ENCODE measurements at regions not wholly inside any gene's neighbourhood (a gene's known extent, or its start where the extent isn't known, plus 50 kb on each side); places are given as distances from the start of the nearest gene placed in this dataset.
"Not testable (repeated sequence)": the region's sequence is repeated elsewhere in the genome, so short reads cannot be mapped to it uniquely, and the experiment has no call there.

DNA sequence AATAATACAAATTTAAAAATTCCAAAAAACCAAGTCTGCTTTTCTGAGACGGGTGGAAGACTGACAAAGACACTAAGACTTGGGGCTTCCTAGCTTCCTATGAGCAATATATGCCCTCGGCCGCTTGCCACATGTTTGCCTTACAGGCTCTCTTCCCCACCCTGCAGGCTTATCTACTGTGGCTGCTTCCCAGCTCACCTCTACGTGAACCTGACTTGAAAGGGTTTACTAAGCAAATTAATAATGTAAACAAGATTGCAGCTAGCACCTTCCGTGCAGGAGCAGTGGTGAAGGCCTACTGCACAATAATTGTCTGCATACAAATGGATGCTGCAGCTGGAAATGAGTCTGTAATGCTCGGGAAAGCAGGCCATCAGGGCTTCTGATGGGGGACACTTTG is 152.9 kb upstream of the DAB1 start:
- H3K4me2 ChIP-seq (ENCODE audit: extremely low read depth, insufficient read depth, low read length): no peak overlapping the region
- no peaks in the 10 kb centered on the region for H3K36me3 ChIP-seq (ENCODE audit: control insufficient read depth, insufficient read depth, low read length)
- no peak overlapping the region for H3K9ac ChIP-seq (ENCODE audit: insufficient read depth, low read length)
- H4K20me1 ChIP-seq (ENCODE audit: control insufficient read depth, extremely low read depth, insufficient read depth, low read length): no peaks in the 10 kb centered on the region
- no peaks in the 10 kb centered on the region for H3K79me2 ChIP-seq (ENCODE audit: control insufficient read depth, insufficient read depth, low read length)
- TF ChIP-seq EZH2 (IDR thresholded peaks at IDR 0.05; ENCODE audit: low read length, missing control alignments): no peak
- TF ChIP-seq, protein P1, sequence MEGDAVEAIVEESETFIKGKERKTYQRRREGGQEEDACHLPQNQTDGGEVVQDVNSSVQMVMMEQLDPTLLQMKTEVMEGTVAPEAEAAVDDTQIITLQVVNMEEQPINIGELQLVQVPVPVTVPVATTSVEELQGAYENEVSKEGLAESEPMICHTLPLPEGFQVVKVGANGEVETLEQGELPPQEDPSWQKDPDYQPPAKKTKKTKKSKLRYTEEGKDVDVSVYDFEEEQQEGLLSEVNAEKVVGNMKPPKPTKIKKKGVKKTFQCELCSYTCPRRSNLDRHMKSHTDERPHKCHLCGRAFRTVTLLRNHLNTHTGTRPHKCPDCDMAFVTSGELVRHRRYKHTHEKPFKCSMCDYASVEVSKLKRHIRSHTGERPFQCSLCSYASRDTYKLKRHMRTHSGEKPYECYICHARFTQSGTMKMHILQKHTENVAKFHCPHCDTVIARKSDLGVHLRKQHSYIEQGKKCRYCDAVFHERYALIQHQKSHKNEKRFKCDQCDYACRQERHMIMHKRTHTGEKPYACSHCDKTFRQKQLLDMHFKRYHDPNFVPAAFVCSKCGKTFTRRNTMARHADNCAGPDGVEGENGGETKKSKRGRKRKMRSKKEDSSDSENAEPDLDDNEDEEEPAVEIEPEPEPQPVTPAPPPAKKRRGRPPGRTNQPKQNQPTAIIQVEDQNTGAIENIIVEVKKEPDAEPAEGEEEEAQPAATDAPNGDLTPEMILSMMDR (conservative IDR thresholded peaks at IDR 0.05 in 1 of 2, IDR thresholded peaks at IDR 0.05 in 1 of 2; ENCODE audit: low read depth in 1 of 2, low read length in 2 of 2): no peak
- no peak overlapping the region for H2AFZ ChIP-seq (ENCODE audit: low read length)
- no peaks in the 10 kb centered on the region for H3K9me3 ChIP-seq (ENCODE audit: control insufficient read depth, insufficient read depth, low read depth, low read length)
- H3K4me1 ChIP-seq (ENCODE audit: control insufficient read depth, extremely low read depth, insufficient read depth, low read length): no peaks in the 10 kb centered on the region
- no peak overlapping the region for H3K27ac ChIP-seq (ENCODE audit: insufficient read depth, low read length)
- no peak overlapping the region for H3K4me3 ChIP-seq (replicated peaks in 1 of 4; ENCODE audit: control extremely low read depth in 1 of 4, insufficient read depth in 1 of 4, low read depth in 3 of 4, low read length in 4 of 4)
- H3K27me3 ChIP-seq (ENCODE audit: control insufficient read depth, insufficient read depth, low read length): no peaks in the 10 kb centered on the region
- no peak for DNase-seq (ENCODE audit: low read depth in 2 of 2)

DNA sequence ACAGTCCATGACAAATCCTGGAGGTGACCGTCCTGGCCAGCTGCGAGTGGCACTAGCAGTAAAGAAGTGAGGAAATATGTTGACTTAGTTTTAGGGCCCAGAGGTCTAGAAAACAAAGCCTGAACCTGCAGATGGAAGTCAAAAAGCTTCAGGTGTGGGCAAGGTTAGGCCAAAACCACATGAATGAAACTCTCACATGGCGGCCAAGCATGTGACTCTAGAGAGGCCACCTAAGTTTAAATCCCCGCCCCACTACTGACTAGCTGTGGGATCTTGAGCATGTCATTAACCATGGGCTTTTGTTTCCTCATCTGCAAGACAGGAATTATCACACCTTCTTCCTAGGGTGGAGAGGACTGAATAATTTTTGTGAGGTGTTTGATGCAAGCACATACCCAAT is 148.2 kb upstream of the DAB1 start:
- no peak overlapping the region for H2AFZ ChIP-seq (ENCODE audit: low read length)

DNA sequence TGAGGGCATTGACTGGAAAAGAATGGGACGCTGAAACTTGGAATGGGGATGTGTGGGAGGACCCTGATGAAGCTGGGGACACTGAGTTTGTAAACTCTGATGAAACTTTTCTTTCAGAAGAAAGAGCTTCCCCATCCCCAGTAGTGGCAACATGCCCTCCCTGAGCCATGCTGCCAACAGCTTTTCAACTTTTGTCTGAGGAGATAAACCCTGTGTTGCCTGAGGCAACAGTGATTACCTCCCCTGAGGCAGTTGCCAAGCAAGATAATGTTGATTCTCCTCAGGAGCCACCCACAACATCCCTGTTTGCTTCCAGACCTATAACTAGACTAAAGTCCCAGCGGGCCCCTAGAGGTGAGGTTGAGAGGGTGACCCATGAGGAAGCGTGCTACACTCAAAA is 134.2 kb upstream of the DAB1 start:
- H3K4me2 ChIP-seq (ENCODE audit: extremely low read depth, insufficient read depth, low read length); H4K20me1 ChIP-seq (ENCODE audit: control insufficient read depth, extremely low read depth, insufficient read depth, low read length); H3K27me3 ChIP-seq (ENCODE audit: control insufficient read depth, insufficient read depth, low read length); DNase-seq (ENCODE audit: low read depth in 2 of 2); H3K79me2 ChIP-seq (ENCODE audit: control insufficient read depth, insufficient read depth, low read length); H3K4me3 ChIP-seq (replicated peaks in 1 of 4; ENCODE audit: control extremely low read depth in 1 of 4, insufficient read depth in 1 of 4, low read depth in 3 of 4, low read length in 4 of 4); H3K36me3 ChIP-seq (ENCODE audit: control insufficient read depth, insufficient read depth, low read length); H3K27ac ChIP-seq (ENCODE audit: insufficient read depth, low read length); H3K9ac ChIP-seq (ENCODE audit: insufficient read depth, low read length); H2AFZ ChIP-seq (ENCODE audit: low read length); H3K4me1 ChIP-seq (ENCODE audit: control insufficient read depth, extremely low read depth, insufficient read depth, low read length); H3K9me3 ChIP-seq (ENCODE audit: control insufficient read depth, insufficient read depth, low read depth, low read length): not testable (repeated sequence)

More for the DNA sequence above, 148.2 kb upstream of the DAB1 start:
- no peaks in the 10 kb centered on the region for H3K36me3 ChIP-seq (ENCODE audit: control insufficient read depth, insufficient read depth, low read length)
- no peak for DNase-seq (ENCODE audit: low read depth in 2 of 2)
- no peaks in the 10 kb centered on the region for H3K79me2 ChIP-seq (ENCODE audit: control insufficient read depth, insufficient read depth, low read length)
- no peak overlapping the region for H3K4me2 ChIP-seq (ENCODE audit: extremely low read depth, insufficient read depth, low read length)
- H3K9ac ChIP-seq (ENCODE audit: insufficient read depth, low read length): no peak overlapping the region
- H3K27ac ChIP-seq (ENCODE audit: insufficient read depth, low read length): no peak overlapping the region
- H4K20me1 ChIP-seq (ENCODE audit: control insufficient read depth, extremely low read depth, insufficient read depth, low read length): no peaks in the 10 kb centered on the region
- no peak overlapping the region for H3K4me3 ChIP-seq (replicated peaks in 1 of 4; ENCODE audit: control extremely low read depth in 1 of 4, insufficient read depth in 1 of 4, low read depth in 3 of 4, low read length in 4 of 4)
- no peaks in the 10 kb centered on the region for H3K9me3 ChIP-seq (ENCODE audit: control insufficient read depth, insufficient read depth, low read depth, low read length)
- H3K4me1 ChIP-seq (ENCODE audit: control insufficient read depth, extremely low read depth, insufficient read depth, low read length): no peaks in the 10 kb centered on the region
- TF ChIP-seq, protein P1 (conservative IDR thresholded peaks at IDR 0.05 in 1 of 2, IDR thresholded peaks at IDR 0.05 in 1 of 2; ENCODE audit: low read depth in 1 of 2, low read length in 2 of 2): no peak
- TF ChIP-seq EZH2 (IDR thresholded peaks at IDR 0.05; ENCODE audit: low read length, missing control alignments): no peak
- H3K27me3 ChIP-seq (ENCODE audit: control insufficient read depth, insufficient read depth, low read length): no peaks in the 10 kb centered on the region
